NB4 (cell line): ENCODE measurements at regions not wholly inside any gene's neighbourhood (a gene's known extent, or its start where the extent isn't known, plus 50 kb on each side); places are given as distances from the start of the nearest gene placed in this dataset.

ENCODE experiments used
- CTCF ChIP-seq: IDR thresholded peaks from one replicate; pipeline ENCODE4 v1.5.1; 2012; ENCODE audit warnings: low read depth, low read length
- MAX ChIP-seq: IDR thresholded peaks from 2 replicates; pipeline ENCODE4 v1.6.1; 2011; ENCODE audit warnings: low read depth, low read length
- MYC ChIP-seq: IDR thresholded peaks from 2 replicates; pipeline ENCODE4 v1.6.1; 2011; ENCODE audit warnings: low read depth, low read length
- POLR2A ChIP-seq: IDR thresholded peaks from 2 replicates; pipeline ENCODE4 v1.6.1; 2011; ENCODE audit warnings: mild to moderate bottlenecking; ENCODE audit not compliant: insufficient read length; ENCODE audit errors: extremely low read depth

GRCh38 chr5:40347981-40348725 lies 331.6 kb upstream of the PTGER4 start:
- TF ChIP-seq CTCF (no peak), POLR2A (no peak), MAX (no peak), MYC (no peak)
